ENCODE measurements at regions not wholly inside any gene's neighbourhood (a gene's known extent, or its start where the extent isn't known, plus 50 kb on each side); places are given as distances from the start of the nearest gene placed in this dataset.

GRCh38 chr14:22506378-22506710 is 82.7 kb downstream of the DAD1 start:
- H3K36me3 ChIP-seq (replicated peaks in 1 of 2; ENCODE audit: control insufficient read depth in 1 of 2, insufficient read depth in 2 of 2, low read length in 2 of 2) = no peaks in the 10 kb centered on the region
- no TSS peak for BruUV-seq (replicated peaks)
- H2AFZ ChIP-seq (ENCODE audit: low read length) = no peak overlapping the region
- ChIA-PET CTCF (ENCODE audit: low intra/inter-chr PET ratio, low total read pairs) (no interaction called here), POLR2A (no interaction called here)
- H3K4me1 ChIP-seq (ENCODE audit: insufficient read depth, low read length) = no peaks in the 10 kb centered on the region
- H3K27ac ChIP-seq (ENCODE audit: extremely low read length, insufficient read depth, low read length) = no peak overlapping the region
- no peaks in the 10 kb centered on the region for H4K20me1 ChIP-seq (ENCODE audit: insufficient read depth, low read length)
- no peak for TF ChIP-seq ZNF260 (CRISPR knock-in tag; IDR thresholded peaks at IDR 0.05; ENCODE audit: borderline replicate concordance, low read depth)
- TF ChIP-seq RNF2 (conservative IDR thresholded peaks at IDR 0.05; ENCODE audit: low read depth) = 0 out of 2 replicates have a peak, but pooled peaks have one; percentile 6
- FAIRE-seq (no peak), ATAC-seq (no peak), DNase-seq (ENCODE audit: low spot score) (no peak)
- no peak overlapping the region for H3K4me3 ChIP-seq (replicated peaks in 1 of 3; ENCODE audit: insufficient read depth in 1 of 3, low read depth in 2 of 3, low read length in 3 of 3)
- no peak overlapping the region for H3K4me2 ChIP-seq (ENCODE audit: low read depth, low read length)
- no peaks in the 10 kb centered on the region for H3K9me3 ChIP-seq (ENCODE audit: low read length)
- WGBS (ENCODE audit: low lambda C conversion rate) = 48% methylated on average over 6 of the region's 6 CpGs
- intact Hi-C loops (cut with micrococcal nuclease; ENCODE audit: unreplicated experiment) (no loop called here), in situ Hi-C loops (cut with HindIII; ENCODE audit: extremely low pct_ligation_motif_present, low pct_unique_long_range_greater_than_20kb) (no loop called here)
- H3K79me2 ChIP-seq (ENCODE audit: insufficient read depth, low read length) = no peaks in the 10 kb centered on the region
- peaks cover 3 to 33% of the 10 kb centered on the region in 2 experiments; a peak in 2 of 5 replicates for H3K27me3 ChIP-seq (ENCODE audit: control insufficient read depth in 1 of 2, insufficient read depth in 2 of 2, low read length in 2 of 2)
- H3K9ac ChIP-seq (ENCODE audit: insufficient read depth, low read depth, low read length) = no peak overlapping the region

- in situ Hi-C loops (cut with HindIII; ENCODE audit: extremely low pct_ligation_motif_present, low pct_unique_long_range_greater_than_20kb) (no loop called here), intact Hi-C loops (cut with micrococcal nuclease; ENCODE audit: unreplicated experiment) (no loop called here)
- no peaks in the 10 kb centered on the region for H3K9me3 ChIP-seq (ENCODE audit: low read length)
- no peak overlapping the region for H3K4me2 ChIP-seq (ENCODE audit: low read depth, low read length)
- no TSS peak for BruUV-seq (replicated peaks)
- ChIA-PET POLR2A (interaction anchor here (0.5 kb wide), 1 partner anchor 801 kb away, joined by 3 read pairs; the partner anchor contains the start of gene BCL2L2), CTCF (ENCODE audit: low intra/inter-chr PET ratio, low total read pairs) (no interaction called here)
- no peak overlapping the region for H3K27ac ChIP-seq (ENCODE audit: extremely low read length, insufficient read depth, low read length)
- no peak overlapping the region for H2AFZ ChIP-seq (ENCODE audit: low read length)
- H4K20me1 ChIP-seq (ENCODE audit: insufficient read depth, low read length) = no peaks in the 10 kb centered on the region
- no peak overlapping the region for H3K9ac ChIP-seq (ENCODE audit: insufficient read depth, low read depth, low read length)
- ATAC-seq (no peak), DNase-seq (ENCODE audit: low spot score) (no peak), FAIRE-seq (no peak)
- no peaks in the 10 kb centered on the region for H3K36me3 ChIP-seq (replicated peaks in 1 of 2; ENCODE audit: control insufficient read depth in 1 of 2, insufficient read depth in 2 of 2, low read length in 2 of 2)
- no peaks in the 10 kb centered on the region for H3K79me2 ChIP-seq (ENCODE audit: insufficient read depth, low read length)
- TF ChIP-seq ZBTB39 (CRISPR knock-in tag; IDR thresholded peaks at IDR 0.05) (no peak), TCF12 (IDR thresholded peaks at IDR 0.05) (no peak), TCF12 (CRISPR knock-in tag; IDR thresholded peaks at IDR 0.05) (no peak), RNF2 (conservative IDR thresholded peaks at IDR 0.05; ENCODE audit: low read depth) (0 out of 2 replicates have a peak, but pooled peaks have one; percentile 6), RFX1 (IDR thresholded peaks at IDR 0.05) (0 out of 2 replicates have a peak, but pooled peaks have one; percentile 6)
- WGBS (ENCODE audit: low lambda C conversion rate) = 18% methylated on average over 8 of the region's 8 CpGs
- peaks cover 5 to 38% of the 10 kb centered on the region in 2 experiments; a peak in 3 of 5 replicates for H3K27me3 ChIP-seq (ENCODE audit: control insufficient read depth in 1 of 2, insufficient read depth in 2 of 2, low read length in 2 of 2)
- no peaks in the 10 kb centered on the region for H3K4me1 ChIP-seq (ENCODE audit: insufficient read depth, low read length)
- H3K4me3 ChIP-seq (replicated peaks in 1 of 3; ENCODE audit: insufficient read depth in 1 of 3, low read depth in 2 of 3, low read length in 3 of 3) = no peak overlapping the region
Measured at GRCh38 chr14:22505697-22506377, 83.2 kb downstream of the DAD1 start.

All from HepG2 (cell line).